ENCODE measurements at regions not wholly inside any gene's neighbourhood (a gene's known extent, or its start where the extent isn't known, plus 50 kb on each side); places are given as distances from the start of the nearest gene placed in this dataset.

GRCh38 chr14:29463727-29464395 is 463.8 kb downstream of the PRKD1 start:
- H3K9me3 ChIP-seq (ENCODE audit: insufficient read depth, low read length): no peaks in the 10 kb centered on the region
- H3K4me2 ChIP-seq (ENCODE audit: low read length): no peak overlapping the region
- peaks cover 8% of the 10 kb centered on the region; the same call in 1 of the 2 replicates for H3K27me3 ChIP-seq (ENCODE audit: low read depth, low read length)
- H3K9ac ChIP-seq (ENCODE audit: low read length): no peak overlapping the region
- no peaks in the 10 kb centered on the region for H3K36me3 ChIP-seq (replicated peaks; ENCODE audit: low read depth, low read length)
- H3K4me3 ChIP-seq (ENCODE audit: low read length): no peak overlapping the region
- H3K4me1 ChIP-seq (ENCODE audit: low read length): no peaks in the 10 kb centered on the region
- no peak overlapping the region for H3K27ac ChIP-seq (ENCODE audit: low read length)
- no peaks in the 10 kb centered on the region for H3K79me2 ChIP-seq (ENCODE audit: low read length)
- H4K20me1 ChIP-seq (ENCODE audit: insufficient read depth, low read length): no peaks in the 10 kb centered on the region
- no peak overlapping the region for H2AFZ ChIP-seq (ENCODE audit: low read depth, low read length)
- no peak for TF ChIP-seq EZH2phosphoT487 (IDR thresholded peaks at IDR 0.05; ENCODE audit: low read depth)
- peak; percentile 30; the same call in 1 of the 2 replicates for TF ChIP-seq CTCF (IDR thresholded peaks at IDR 0.05; ENCODE audit: low read depth, low read length)

GRCh38 chr14:29465095-29465494 is 462.6 kb downstream of the PRKD1 start:
- Histone ChIP-seq H3K79me2 (ENCODE audit: low read length) (no peaks in the 10 kb centered on the region), H2AFZ (ENCODE audit: low read depth, low read length) (no peak overlapping the region), H3K9me3 (ENCODE audit: insufficient read depth, low read length) (no peaks in the 10 kb centered on the region), H3K4me2 (ENCODE audit: low read length) (no peak overlapping the region), H3K36me3 (replicated peaks; ENCODE audit: low read depth, low read length) (no peaks in the 10 kb centered on the region), H3K27ac (ENCODE audit: low read length) (no peak overlapping the region), H3K9ac (ENCODE audit: low read length) (no peak overlapping the region), H3K4me1 (ENCODE audit: low read length) (no peaks in the 10 kb centered on the region), H3K27me3 (ENCODE audit: low read depth, low read length) (peaks cover 8% of the 10 kb centered on the region; the same call in 1 of the 2 replicates), H4K20me1 (ENCODE audit: insufficient read depth, low read length) (no peaks in the 10 kb centered on the region), H3K4me3 (ENCODE audit: low read length) (no peak overlapping the region)
- no peak for TF ChIP-seq CTCF (IDR thresholded peaks at IDR 0.05; ENCODE audit: low read depth, low read length)

- TF ChIP-seq CTCF (IDR thresholded peaks at IDR 0.05; ENCODE audit: low read depth, low read length): no peak
- no peak for TF ChIP-seq EZH2phosphoT487 (IDR thresholded peaks at IDR 0.05; ENCODE audit: low read depth)
- Histone ChIP-seq H4K20me1 (ENCODE audit: insufficient read depth, low read length) (no peaks in the 10 kb centered on the region), H3K9ac (ENCODE audit: low read length) (no peak overlapping the region), H3K27ac (ENCODE audit: low read length) (no peak overlapping the region), H2AFZ (ENCODE audit: low read depth, low read length) (no peak overlapping the region), H3K4me2 (ENCODE audit: low read length) (no peak overlapping the region), H3K4me1 (ENCODE audit: low read length) (no peaks in the 10 kb centered on the region), H3K9me3 (ENCODE audit: insufficient read depth, low read length) (no peaks in the 10 kb centered on the region), H3K79me2 (ENCODE audit: low read length) (no peaks in the 10 kb centered on the region), H3K36me3 (replicated peaks; ENCODE audit: low read depth, low read length) (no peaks in the 10 kb centered on the region), H3K4me3 (ENCODE audit: low read length) (no peak overlapping the region), H3K27me3 (ENCODE audit: low read depth, low read length) (no peaks in the 10 kb centered on the region)
Observed at GRCh38 chr14:29475641-29476040, 452.0 kb downstream of the PRKD1 start.

GRCh38 chr14:29486132-29486531 is 441.5 kb downstream of the PRKD1 start:
- Histone ChIP-seq H3K4me2 (ENCODE audit: low read length) (no peak overlapping the region), H2AFZ (ENCODE audit: low read depth, low read length) (no peak overlapping the region), H3K4me1 (ENCODE audit: low read length) (no peaks in the 10 kb centered on the region), H3K27me3 (ENCODE audit: low read depth, low read length) (no peaks in the 10 kb centered on the region), H4K20me1 (ENCODE audit: insufficient read depth, low read length) (no peaks in the 10 kb centered on the region), H3K79me2 (ENCODE audit: low read length) (no peaks in the 10 kb centered on the region), H3K4me3 (ENCODE audit: low read length) (no peak overlapping the region), H3K27ac (ENCODE audit: low read length) (no peak overlapping the region), H3K9ac (ENCODE audit: low read length) (no peak overlapping the region), H3K9me3 (ENCODE audit: insufficient read depth, low read length) (no peaks in the 10 kb centered on the region), H3K36me3 (replicated peaks; ENCODE audit: low read depth, low read length) (no peaks in the 10 kb centered on the region)
- no peak for TF ChIP-seq EZH2phosphoT487 (IDR thresholded peaks at IDR 0.05; ENCODE audit: low read depth)
- TF ChIP-seq CTCF (IDR thresholded peaks at IDR 0.05; ENCODE audit: low read depth, low read length): no peak

All from OCI-LY3 (cell line).